Endothelial cell of hepatic sinusoid (primary cell): ENCODE measurements at regions not wholly inside any gene's neighbourhood (a gene's known extent, or its start where the extent isn't known, plus 50 kb on each side); places are given as distances from the start of the nearest gene placed in this dataset.

Experiments used
- in situ Hi-C: cut with HindIII; loops from 2 replicates; pipeline ENCODE4 v1.10.0; 2017; ENCODE audit warnings: low sequenced_read_pairs

DNA sequence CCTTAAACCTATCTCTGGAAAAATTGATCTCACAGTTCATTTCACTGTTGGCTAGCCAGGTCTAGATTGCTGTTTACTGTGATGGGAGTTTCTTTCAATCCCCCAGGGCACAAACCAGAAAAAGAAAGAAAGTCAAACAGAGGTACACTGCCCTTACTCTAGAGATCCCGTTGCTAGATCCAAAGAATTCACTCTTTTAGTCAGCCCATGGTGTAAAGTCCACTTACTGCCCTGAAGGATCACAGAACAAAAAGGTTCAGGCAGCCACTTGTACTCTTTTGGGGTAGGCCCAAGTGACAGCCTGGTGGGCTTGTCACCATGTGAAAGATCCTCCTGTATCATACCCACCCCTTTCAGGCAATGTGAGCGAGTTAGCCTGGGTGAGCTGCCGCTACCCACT lies 162.6 kb upstream of the CCDC179 start:
- in situ Hi-C loops, result no loop called here

DNA sequence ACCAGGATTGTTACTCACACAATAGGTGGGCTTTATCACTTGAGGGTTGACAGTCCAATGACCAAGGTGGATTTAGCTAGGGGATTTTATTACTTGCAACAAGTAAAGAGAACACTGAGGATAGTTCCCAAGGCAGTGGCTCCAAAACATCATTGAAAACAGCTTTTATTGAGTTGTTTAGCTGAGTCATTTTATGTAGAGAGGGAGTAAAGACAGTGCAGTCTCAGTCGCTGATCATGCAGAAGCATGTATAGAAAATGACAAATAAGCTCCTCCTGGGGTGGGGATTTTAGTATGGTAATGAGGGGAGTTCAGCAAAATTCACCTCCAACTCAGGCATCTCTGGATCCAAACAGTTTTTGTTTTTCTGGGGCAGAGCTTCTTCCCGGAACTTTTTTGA lies 163.0 kb upstream of the CCDC179 start:
- in situ Hi-C loops, result no loop called here

DNA sequence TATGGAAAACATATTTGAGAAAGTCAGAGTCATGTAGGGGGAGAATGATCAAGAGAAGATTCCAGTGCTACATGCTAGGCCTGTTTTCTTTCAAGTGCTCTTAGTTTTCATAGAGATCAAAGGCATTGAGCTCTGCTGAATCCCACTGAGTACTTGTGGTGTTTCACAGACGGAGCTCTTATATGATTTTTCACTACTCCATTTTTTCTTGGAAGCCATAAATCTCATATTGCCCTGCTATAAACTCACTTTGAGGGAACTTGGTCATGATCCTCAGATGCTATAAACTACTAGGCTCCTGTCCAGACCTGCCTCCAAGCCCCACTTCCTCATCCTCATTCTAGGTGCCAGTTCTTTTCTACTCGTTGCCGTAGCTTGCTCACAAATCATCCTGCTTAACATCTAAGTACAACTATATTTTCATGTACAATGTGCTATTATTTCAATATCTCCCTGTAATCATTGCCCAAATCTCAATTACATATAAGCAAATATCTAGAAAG lies 180.8 kb upstream of the CCDC179 start:
- in situ Hi-C loops, result no loop called here

DNA sequence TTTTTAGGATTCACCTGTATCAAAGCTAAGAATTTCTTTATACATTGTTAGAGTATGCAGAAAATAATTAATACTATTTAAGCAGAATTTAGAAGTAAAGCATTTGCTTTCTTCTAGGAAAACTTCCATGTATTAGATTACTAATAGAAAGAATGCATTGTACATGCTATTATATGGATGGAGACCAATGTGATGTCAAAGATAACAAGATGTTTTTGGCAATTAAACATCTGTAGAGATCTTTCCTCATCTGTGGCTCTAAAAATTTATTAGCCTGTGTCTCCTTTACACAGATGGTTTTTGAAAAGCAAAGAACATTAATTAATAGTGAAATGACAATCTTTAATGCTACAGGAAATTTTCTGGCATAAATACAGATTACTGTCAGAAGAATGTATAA lies 198.4 kb upstream of the CCDC179 start:
- in situ Hi-C loops, result no loop called here

DNA sequence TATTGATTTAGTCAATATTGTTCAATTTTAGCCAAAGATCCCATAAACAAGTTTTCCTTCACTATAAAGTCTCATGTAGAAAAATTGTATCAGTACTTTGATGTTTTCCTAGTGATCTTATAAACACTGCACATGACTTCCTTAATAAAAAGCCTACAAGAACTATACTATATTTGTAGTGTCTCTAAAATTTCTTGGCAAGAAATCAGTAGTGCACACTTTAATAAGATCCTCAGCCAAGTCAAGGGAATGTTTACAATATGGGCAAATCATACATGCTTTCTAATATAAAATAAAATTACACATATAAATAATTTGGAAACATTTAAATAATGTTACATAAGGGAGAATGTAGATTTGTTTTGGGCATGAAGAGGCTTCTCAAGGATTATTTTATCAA lies 203.0 kb upstream of the CCDC179 start:
- in situ Hi-C loops, result no loop called here

DNA sequence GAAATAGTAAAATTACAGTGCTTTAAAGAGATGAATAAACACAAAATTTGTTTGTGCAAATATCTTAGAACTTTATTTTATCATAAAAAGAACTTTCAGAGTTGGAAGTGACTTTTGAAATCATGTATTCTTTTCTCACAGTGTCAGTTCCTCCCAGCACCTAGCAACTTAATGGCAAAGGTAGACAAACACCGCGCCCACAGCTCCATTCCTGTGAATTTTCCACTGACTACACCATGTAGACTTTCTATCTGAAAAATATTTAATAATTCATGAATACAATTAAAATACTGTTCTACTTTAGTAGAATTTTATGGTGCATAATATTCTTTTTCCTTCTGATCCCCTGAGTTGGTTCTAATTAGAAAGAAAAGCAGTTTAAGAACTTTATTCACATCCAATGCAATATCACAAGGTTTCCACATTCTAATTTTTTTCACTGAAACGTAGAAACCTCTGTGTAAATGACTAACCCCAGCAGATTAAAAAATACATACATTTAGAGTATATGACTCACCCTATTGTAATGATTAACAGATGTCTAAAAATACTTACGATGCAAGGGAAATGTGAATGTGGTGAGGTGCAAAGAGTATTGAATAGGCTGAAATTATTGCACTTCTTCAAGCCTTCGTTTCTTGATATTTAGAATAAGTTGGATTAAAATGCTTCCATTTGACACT lies 218.2 kb upstream of the CCDC179 start:
- in situ Hi-C loops, result no loop called here

DNA sequence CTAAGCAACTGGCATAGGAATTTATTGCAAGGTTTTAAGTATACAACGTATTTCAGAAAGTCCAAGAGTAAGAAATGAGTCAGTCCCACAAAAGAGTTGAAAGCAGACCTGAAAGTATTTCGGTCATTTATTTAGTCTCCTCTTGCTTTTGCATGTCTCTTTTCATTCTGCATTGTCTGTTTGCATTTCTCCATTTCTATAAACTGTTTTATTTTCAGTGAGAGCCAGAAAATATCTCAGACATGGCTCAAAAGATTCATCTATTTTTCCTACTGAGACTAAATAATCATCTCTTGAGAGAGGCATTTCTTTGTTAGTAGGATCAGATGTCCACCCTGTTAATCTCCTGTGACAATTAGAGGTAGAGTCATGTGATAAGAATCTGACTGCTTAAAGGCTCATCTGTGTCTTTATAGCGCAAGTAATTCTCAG lies 219.1 kb upstream of the CCDC179 start:
- in situ Hi-C loops, result no loop called here

DNA sequence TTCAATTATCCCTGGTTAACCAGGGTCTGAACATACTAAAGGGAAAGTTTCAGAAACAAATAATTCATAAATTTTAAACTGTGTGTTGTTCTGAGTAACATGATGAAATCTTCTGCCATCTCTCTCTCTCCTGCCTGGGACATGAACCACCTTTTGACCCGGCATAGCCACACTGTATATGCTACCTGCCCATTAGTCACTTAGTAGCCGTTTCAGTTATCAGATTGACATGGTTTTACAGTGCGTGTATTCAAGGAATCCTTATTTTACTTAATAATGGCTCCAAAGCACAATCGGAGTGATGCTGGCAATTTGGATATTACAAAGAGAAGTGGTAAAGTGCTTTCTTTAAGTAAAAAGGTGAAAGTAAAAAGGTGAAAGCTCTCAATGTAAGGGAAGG lies 227.1 kb upstream of the CCDC179 start:
- in situ Hi-C loops, result no loop called here

DNA sequence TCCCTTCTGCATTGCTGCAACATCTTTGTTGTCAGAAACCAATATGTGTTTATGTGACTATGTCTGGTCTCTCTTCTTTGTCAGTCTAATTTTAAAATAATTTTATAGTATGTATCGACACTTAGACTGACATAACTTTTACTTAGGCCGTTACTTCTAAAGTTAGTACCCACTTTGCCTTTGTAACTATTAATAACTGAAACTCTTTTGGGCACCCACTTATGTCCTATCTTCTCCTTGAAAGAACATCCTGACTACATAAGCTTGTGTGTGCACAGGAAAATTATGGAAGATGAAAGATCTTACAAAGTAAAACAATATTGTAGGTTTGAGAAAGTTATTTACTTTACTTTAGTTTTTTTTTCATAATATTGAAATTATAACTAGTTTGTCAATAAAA lies 230.4 kb upstream of the CCDC179 start:
- in situ Hi-C loops, result no loop called here

DNA sequence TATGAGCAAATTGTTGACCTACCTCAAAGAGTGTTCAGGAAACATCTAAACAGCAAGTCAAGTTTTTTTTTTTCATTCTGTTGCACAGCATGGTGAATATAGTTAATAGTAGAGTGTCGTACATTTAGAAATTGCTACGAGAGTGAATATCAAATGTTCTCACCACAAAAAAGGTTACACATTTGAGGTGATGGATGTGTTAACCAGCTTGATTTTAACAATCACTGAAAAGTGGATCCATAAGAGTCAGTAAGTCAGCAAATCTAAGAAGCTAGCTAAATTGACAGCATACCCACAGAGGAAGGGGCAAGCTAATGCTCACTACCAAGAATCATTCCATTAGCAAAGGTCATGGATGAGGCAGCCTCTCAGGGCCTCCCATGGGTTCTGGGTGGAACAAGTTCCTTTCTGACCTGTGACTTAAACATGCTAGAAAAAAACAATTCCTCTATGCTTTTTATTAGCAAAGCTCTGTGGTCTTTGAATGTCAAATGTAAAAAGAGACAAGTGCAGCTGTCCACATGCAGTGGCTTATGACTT lies 235.4 kb upstream of the CCDC179 start:
- in situ Hi-C loops, result no loop called here

DNA sequence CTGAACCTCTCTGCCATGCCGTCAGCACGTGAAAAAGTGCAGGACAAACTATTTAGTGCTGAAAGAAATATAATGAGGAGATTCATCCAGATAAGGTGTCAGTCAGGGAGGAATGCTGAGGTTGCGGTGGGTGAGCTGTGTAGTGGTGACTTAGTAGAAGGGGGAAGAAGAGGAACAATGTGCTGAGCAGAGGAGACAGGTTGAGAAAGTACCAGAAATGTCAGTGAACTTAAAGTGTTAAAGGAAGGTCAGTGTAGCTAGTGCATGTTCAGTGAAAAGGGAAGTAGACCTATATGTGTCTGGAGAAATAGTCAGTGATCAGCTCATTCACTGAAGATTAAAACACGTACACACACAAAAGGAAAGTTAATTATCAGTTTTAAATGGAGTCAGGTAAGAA lies 237.6 kb upstream of the CCDC179 start:
- in situ Hi-C loops, result no loop called here

DNA sequence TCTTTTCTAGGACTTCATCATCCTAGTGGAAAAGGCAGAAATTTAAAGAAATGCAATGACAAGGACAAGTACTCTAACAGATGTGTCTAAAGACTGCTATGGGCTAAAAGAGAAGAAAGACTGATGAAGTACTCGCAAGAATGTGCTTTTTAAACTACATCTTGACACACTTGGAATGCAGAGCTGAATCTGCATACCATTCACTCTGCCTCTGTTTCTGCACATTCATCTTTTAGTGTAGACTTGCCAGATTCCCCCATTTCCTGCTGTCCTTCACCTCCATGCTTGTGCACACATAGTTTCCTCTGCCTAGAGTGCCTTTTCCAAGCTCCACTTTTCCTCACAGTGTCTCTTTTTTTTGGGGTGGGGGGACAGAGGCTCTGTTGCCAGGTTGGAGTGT lies 239.0 kb upstream of the CCDC179 start:
- in situ Hi-C loops, result no loop called here

DNA sequence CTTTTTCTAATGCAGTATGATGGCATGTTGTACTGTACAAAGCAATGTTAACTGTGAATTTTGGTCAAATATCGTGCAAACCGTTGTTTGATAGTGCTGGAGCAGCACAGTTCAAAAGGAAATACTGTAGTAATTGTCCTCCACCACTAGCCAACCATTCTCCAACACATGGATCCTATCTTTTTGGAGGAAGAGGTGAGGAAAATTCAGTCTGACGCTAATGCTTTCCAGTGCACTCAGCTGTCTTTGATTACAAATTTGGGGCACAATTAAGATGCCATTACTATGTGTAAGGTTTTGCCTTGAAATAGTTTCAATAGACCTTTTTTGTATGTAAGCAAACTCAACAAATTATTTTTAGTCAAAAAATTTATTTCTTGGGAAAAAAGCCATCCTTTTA lies 240.5 kb upstream of the CCDC179 start:
- in situ Hi-C loops, result no loop called here

DNA sequence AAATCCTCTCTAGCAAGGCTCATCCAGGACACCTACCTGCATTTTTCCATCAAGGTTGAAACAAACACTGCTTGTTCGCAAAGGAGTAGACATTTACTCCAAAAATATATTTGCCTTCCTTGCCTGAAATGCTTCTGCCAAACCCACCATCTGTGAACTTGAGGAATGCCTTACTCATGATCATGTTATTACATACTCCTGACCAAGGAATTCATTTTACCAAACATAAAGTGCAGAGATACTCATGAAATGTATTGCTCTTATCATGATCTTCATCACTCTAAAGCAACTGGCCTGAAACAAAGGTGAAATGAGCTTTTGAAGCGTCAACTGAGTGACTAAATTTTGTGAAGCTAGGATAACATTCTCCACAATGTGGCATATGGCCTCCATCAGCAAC lies 243.1 kb upstream of the CCDC179 start:
- in situ Hi-C loops, result no loop called here

DNA sequence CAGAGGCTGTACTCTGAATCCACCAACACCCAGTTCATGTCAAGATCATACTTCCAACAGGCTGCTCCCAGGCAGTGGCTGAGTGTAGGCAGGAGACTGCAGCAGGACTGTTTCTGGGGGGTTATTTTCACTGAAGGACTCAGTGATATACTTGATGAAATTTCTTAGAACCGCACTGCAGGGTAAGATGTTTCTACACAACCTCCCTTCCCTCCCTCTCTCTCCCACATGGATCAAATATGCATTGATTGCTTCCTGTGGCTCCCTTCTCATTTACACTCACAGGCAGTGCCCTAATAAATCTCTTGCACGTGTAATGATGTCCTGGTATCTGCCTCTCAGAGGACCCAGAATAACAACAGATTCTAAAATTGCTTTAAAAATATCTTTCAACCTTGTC lies 251.3 kb upstream of the CCDC179 start:
- in situ Hi-C loops, result no loop called here

DNA sequence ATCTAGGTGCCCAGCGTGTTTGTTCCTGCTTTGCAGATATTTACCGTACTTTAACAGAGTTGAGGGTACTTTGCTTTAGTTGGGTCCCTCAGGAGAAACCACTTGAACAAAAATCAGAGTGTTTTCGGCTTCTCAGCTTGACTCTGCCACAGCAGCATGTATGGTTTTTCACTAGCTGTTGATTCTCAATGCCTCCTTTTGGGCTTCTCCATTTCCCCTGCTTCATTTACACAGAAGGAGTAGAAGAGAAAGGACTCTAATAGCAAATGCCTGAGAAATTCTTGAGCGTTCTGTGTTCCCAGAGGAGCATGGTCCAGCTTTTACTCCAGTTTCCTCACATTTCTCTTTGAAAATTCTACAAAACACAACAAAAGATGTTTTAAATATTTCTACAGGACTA lies 252.1 kb upstream of the CCDC179 start:
- in situ Hi-C loops, result no loop called here

DNA sequence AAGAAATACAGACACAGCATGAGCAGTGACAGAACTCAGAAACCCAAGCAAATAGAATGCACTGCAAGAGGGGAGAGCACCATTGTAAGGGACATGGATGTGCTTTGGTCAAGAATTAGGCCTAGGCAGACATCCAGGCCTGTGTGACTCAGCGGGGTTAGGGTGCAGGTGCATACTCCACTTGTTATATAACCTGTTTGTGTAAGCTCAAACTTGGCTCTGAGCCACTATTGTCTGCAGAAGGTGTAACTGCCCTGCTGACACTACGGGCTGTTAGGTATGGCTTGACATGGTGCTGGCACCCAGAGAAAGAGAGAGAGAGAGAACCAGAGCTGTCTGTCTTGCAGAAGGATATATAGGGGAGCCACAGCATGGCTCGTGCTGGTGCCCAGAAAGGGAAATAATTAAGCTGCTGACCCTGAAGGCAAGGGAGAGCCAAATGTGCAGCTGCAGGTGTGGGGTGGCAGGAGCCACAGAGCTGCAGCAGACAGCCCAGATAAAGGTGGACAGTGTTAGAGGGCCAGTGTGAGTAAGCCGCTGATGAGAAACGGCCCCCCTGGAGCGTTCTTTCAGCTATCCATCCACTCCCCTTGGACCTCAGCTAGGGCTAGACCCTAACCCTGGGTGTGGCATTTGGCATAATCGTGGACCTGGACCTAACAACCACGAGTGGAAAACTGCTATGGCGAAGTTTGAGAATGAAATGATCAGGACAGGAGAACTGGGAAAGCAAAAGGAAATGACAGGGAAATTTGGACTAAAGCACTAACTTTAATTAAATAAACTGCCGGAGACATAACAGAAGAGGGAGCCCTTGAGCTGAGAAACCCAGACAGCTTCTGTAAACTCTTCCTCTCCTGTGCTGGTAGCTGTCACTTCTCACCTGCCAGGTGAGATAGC lies 253.0 kb upstream of the CCDC179 start:
- in situ Hi-C loops, result no loop called here

DNA sequence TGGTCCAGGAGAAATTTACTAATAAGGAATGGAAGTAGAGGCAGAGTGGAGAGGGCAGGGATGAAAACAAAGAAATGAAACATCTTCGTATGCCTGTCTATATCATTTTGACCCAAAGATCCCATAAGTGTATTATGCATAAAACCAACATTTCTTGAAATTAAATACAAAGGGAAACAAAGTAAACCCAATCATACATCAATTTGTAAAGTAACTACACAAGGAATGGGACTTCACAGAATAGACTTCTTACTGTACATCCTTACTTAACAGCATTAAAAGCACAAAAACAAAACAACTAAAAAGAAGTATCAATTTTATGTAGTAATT lies 253.6 kb upstream of the CCDC179 start:
- in situ Hi-C loops, result no loop called here

DNA sequence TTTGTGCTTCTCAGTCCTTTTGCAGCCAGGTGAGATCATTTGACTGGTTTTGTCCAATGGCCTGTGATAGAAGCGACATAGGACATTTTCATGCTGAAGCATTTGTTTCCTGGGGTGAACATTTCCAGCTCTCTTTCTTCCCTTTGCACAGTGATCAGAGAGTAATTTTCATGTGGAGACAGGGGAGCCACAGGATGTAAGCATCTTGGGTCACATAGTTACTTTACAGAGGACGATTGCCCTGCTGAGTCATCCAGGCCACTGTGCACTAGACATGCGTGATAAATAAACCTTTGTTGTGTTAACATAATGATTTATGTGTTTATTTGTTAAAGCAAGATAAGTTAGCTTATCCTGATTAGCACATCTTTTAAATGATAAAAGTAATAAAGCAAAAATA lies 263.5 kb upstream of the CCDC179 start:
- in situ Hi-C loops, result no loop called here

DNA sequence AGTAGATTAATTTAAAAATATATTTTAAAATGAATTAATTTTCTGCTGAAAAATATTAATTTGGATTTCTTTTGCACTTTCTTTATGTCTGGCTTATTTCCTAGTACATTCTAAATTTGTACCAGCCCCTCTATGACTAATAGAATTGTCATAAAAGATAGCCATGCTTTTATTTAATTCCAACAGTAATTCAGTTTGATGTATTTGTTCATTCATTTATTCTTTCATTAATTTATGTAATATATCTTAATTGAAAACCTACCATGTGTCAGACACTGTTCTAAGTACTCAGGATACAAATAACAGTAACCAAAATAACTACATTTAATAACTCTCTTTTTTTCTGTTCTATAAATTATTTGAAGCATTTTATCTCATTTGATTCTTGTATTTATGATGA lies 264.0 kb upstream of the CCDC179 start:
- in situ Hi-C loops, result no loop called here

DNA sequence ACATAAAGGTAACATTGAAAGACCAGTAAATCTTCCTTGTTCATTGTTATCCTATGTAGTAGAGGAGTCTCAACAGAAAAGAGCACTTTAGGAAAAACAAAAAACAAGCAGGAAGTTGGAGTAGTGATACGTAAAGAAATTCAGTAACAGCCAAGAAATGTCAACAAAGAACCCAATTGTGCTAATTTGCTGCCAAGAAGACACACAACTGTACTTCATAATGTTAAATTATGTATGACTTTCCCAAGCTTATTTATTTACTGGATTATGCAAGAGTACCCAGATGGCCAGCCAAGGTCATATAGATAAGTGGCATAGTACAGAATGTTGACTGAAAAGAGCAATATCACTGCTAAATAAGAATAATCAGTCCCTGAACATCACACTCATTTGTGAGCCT lies 264.7 kb upstream of the CCDC179 start:
- in situ Hi-C loops, result no loop called here

DNA sequence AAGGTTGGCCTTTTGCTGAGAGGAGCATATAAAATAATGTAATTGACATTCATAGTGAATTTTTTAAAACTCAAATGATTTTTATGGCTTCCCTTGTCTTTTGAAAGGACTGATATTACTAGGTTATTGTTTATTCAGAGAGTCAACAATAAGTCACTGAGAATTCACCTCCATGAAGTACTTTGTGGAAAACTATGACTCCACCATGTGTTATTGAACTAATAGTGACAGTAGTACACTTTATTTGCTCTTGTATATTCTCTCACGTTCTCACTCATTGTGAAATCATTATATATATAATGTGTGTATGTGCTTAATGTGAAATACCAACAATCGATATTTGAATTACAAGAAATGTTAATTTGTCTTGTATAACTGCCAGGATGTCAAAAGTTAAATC lies 267.4 kb upstream of the CCDC179 start:
- in situ Hi-C loops, result no loop called here
